ENCODE measurements at regions not wholly inside any gene's neighbourhood (a gene's known extent, or its start where the extent isn't known, plus 50 kb on each side); places are given as distances from the start of the nearest gene placed in this dataset.
A peak's percentile ranks its signal among the peaks of the same experiment; 100 is the strongest.
"Not testable (repeated sequence)": the region's sequence is repeated elsewhere in the genome, so short reads cannot be mapped to it uniquely, and the experiment has no call there.

DNA sequence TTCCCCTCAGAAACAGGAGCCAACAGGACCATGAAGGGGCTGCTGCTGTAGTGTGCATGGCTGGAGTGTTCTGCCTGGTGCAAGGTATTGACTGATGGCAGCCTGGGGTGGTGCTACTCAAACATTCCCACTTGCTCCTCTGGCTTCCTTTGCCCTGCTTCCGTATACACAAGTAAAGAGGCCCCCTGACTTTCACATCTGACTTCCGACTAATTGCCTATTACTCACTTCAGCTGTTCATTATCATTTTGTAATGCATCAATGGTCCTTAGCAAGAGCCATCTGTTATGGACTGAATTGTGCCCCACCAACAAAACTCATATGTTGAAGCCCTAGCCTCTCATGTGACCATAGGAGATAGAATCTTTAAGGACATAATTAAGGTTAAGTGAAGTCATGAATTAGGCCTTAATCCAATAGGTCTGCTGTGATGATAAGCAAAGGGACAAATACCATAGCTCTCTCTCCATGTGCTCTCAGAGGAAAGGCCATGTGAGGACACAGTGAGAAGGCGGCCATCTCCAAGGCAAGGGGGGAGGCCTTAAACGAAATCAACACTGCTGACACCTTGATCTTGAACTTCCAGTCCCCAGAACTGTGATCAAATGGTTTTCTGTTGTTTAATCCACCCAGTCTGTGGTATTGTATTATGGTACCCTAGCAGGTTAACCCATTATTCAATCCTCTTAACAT, 122.5 kb upstream of the CLNK start:
- DNase-seq: no peak

DNA sequence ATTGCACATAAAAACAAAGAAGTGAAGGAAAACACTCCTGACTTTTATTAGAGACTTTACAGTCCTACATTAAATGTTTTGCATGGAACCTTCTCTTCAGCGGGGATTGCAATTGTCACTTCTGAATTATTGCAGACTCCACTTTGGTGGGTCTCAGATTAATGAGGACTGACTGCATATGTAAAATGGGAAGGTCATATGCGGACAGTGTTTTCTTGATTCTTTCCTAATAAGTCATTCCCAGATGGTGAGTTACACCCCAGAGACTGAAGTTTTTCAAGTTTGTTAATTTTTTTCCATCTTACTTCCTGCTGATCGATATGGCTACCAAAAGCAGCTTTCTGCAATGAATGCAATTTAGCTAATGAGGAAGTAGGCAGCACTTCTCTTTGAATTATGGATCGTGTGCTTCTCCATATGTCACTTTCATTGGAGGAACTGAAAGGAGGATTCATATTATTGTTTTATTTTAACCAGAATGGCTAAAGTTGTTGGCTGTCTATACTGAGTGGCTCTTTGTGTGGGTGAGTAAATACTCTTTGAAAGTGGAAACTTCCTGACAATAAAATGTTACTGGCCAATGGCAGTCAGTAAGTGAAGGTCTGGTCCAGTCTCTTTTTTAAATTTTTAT, 119.3 kb upstream of the CLNK start:
- peak; percentile 60 for DNase-seq

GRCh38 chr4:10787365-10787764, 102.8 kb upstream of the CLNK start:
- no peak for DNase-seq

DNA sequence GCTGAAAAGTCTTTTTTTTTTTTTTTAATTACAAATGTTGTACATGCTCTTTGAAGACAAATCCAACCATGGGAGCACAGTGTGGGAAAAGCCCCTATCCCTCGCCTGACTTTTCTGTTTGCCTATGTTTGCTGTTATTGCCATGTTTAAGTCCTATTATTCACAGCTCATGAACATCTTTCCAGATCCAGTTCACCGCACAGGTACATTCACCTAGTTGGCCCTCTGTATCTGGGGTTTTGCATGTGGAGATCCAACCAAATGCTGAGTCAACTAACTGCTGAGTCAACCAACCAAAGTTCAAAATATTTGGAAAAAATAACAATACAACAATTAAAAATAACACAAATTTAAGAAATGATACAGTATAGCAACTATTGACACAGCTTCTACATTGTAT, 100.1 kb upstream of the CLNK start:
- no peak for DNase-seq

DNA sequence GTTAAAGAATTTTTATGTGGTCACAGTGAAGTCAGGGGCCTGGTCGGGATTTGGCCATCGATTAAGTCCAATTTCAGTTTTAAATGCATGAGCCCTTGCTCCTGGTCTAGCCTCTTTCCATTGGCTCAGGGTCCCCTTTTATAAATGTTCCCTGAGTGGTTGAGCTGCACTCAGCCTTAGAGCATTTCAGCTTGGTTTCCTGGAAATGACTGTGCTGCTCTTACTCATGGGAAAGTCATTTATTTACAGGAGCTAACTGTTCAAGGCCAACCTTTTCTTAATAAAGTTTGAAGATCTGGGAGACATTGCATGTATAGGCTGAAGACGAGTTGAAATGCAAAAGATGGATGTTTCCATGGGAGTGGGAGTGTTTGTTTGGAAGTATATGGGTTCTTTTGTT, 98.8 kb upstream of the CLNK start:
- DNase-seq: peak; percentile 92

DNA sequence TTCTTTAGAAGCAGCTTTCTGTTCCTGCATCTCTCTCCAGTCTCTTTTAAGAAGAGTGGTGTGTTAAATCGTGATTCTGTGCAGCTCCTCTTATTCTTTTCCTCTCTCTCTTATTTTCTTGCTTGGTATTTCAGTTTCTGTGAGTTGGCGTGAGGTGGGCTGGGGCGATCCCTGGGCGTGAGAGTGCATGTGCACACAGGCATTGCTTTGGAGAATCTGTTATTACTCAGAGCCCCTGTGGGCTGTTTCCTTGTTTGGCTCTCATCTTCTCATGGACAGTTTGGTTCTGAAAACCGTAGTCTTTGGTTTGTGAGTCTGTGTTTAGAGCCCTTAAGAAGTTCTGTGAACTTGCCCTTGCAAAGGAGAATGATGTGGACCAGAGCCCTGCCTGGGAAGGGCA, 97.2 kb upstream of the CLNK start:
- DNase-seq: no peak

DNA sequence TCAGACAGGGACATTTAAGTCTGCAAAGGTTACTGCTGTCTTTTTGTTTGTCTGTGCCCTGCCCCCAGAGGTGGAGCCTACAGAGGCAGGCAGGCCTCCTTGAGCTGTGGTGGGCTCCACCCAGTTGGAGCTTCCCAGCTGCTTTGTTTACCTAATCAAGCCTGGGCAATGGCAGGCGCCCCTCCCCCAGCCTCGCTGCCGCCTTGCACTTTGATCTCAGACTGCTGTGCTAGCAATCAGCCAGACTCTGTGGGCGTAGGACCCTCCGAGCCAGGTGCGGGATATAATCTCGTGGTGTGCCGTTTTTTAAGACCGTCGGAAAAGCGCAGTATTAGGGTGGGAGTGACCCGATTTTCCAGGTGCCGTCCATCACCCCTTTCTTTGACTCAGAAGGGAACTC, 96.2 kb upstream of the CLNK start:
- DNase-seq: not testable (repeated sequence)

DNA sequence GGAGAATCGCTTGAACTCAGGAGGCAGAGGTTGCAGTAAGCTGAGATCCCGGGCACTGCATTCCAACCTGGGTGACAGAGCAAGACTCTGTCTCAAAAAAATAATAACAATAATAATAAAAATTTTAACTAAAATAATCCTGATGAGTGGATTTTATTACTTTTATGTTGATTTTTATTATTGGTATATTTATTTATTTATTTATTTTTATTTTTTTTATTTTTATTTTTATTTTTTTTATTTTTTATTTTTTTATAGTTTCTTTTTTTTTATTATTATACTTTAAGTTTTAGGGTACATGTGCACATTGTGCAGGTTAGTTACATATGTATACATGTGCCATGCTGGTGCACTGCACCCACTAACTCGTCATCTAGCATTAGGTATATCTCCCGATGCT, 90.6 kb upstream of the CLNK start:
- not testable (repeated sequence) for DNase-seq

DNA sequence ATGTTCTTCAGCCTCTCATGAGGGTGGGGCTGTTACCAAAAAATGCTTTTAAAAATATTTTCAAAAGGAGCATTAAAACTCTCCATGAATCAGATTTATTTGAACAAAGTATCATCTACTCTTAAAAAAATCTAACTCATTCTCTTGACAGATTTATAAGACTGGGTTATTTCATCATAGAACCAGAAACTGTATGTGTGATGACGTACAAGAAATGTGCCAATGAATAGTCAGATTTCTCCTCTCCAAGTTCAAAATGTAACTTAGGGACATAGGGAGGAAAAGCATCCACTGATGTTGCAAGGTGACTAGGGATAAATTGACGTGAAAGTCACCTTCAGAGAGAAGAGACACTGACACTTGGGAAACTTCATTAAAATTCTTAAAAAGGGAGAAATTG, 89.1 kb upstream of the CLNK start:
- no peak for DNase-seq

GRCh38 chr4:10773010-10773409, 88.4 kb upstream of the CLNK start:
- DNase-seq: no peak

- no peak for DNase-seq
Measured at GRCh38 chr4:10765386-10765785, 80.8 kb upstream of the CLNK start.

- peak; percentile 99 for DNase-seq
Measured at GRCh38 chr4:10762561-10762960, 78.0 kb upstream of the CLNK start.

DNA sequence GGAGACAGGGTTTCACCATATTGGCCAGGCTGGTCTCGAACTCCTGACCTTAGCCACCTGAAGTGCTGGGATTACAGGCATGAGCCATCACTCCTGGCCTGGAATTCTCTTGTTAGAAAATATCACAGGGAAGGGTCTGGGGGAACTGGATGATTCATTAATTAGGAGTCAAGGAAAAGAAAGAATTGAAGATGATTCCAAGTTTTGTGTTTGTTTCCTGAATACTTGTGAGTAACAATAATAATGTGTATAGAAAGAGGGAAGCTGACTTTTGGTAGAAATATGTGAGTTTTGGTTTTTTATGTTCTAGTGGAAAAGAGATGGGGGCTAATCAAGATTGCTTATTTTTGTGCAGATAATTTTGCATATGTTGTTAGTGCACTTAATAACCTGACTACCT, 77.3 kb upstream of the CLNK start:
- DNase-seq: peak; percentile 83

GRCh38 chr4:10760086-10760485, 75.5 kb upstream of the CLNK start:
- DNase-seq: no peak

DNA sequence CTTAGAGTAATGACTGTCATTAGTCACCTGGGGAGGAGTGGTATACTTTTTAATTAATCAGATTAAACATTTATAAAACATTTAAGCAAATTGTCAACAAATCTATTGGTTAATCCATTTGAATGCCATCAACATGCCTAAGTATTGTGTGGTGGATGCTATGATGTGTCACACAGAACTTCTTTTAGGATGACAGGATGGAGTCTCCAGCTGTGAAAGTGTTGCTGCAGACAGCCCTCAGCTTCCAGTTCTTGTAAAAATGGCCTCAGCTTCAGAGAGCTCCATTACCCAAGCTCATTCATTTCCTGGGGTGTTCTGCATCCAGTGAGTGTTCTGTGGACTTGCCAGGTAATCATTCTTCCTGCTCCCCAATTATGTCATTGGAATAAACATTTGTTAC, 74.3 kb upstream of the CLNK start:
- DNase-seq: peak; percentile 33

- peak; percentile 66 for DNase-seq
Measured at GRCh38 chr4:10753856-10754402, 69.4 kb upstream of the CLNK start.

- peak; percentile 84 for DNase-seq
Measured at GRCh38 chr4:10753336-10753735, 68.8 kb upstream of the CLNK start.

DNA sequence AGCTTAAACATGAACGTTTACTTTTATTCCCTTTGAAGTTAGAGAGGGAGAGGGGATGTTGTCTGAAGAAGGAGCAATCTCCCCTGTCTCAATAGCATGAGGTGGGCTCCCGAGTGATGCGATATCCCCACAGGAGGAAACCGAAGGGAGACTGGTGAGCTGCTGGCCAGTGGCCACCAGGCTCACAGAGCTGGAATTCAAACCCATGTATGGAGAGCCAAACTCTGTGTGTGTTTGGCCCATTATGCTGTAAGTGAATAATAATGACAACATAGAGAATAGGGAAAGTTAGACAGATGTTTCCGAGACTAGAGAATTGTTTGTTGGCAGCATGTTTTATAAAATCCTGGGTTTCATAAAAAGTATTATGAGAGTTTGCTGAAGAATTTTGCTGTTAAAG, 66.1 kb upstream of the CLNK start:
- DNase-seq: peak; percentile 49

- DNase-seq: no peak
Measured at GRCh38 chr4:10747186-10747585, 62.6 kb upstream of the CLNK start.

DNA sequence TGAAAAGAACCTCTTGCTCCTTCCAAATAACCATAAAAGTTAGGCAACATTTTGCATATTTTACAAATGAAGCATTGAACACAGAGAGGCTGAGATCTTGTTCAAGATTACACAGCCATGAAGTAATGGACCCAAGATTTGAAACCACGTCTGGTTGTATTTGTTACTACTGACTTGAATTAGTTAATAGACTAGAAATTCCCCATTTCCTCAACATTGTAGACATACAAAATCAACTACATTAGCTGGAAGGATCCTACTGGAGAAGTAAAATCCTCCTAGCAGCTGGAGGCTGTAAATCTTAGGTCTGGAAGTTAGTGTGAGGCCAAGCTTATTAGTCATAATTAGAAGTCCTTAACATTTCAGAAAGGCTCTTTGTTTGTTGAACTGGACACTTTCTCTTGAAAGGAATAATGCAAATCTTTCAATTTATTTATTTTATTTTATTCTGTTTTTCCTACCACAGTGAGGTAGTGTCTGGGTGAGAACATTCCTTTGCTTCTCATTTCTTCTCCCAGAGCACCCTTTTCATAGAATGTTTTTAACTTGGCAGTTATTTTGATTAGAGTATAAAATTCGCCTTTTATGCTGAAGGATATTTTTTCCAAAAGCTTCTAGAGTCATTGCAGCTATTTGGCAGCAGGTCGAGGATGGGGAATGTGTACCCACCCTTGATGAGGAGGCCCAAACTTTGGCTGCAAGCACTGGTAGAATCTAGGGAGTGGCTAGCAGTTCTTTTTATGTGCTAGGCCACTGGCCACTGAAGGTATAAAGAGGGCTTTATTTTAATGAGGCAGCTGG, 62.0 kb upstream of the CLNK start:
- peak; percentile 70 for DNase-seq

DNA sequence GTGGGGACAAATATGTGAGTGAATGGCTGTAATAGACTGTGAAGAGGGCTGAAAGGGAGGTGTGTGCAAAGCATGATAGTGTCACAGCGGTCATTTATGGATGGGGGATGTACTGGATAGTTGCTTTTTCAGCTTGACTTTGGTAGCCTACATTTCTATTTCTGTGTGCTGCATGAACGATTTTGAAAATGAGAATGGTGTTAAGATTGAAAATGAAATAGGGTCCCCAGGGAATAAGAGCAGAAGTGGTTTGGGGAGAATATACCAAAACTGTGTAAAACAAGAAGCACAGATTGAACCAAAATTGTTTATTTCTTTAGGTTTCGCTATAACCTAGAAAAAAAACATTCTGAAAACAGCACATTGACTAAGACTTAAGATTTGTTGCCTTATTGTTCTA, 58.8 kb upstream of the CLNK start:
- DNase-seq: no peak

DNA sequence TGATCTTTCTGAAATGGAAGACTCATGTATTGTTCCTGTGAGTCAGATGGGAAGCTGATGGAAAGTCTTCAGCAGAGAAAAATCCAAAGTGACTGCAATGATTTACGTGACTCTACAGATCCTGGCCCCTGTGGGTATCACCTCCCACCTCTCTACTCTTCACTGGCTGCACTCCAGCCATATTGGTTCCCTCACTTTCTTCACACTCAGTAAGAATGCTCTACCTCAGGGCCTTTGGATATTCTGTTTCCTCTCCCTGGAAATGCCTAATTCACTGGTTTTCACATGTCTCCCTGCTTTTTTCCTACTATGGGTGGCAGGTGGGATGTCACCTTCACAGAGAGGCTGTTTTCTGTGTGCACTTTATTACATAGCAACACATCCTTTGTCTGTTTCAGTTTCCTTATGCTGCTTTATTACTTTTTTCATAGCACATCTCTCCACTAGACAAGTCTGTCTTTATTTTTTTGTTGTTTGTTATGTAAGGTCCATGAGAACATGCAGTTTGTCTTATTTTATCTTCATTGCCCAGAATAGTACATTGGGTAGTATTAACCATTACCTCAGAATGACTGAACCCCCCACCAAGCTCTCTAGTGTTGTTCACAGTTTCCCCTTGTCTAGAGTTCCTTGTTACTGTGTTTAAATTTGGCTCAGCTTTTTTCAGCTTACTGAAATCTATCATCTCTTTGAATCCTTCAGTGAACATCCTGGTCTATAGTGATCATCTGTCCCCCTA, 57.6 kb upstream of the CLNK start:
- peak; percentile 27 for DNase-seq
